Right atrium auricular region (tissue), 2 donors: ENCODE measurements at regions not wholly inside any gene's neighbourhood (a gene's known extent, or its start where the extent isn't known, plus 50 kb on each side); places are given as distances from the start of the nearest gene placed in this dataset.

Source experiments
- DNase-seq: peaks from one replicate; pipeline ENCODE4 v3.0.0-alpha.2; 2019; ENCODE audit warnings: low spot score
- H3K27ac ChIP-seq, 2 donors: fragments of 200-600 bp; sonication (generic); 1 replicate in 1 of 2; 2 replicates in 1 of 2; pipeline ENCODE4 v1.5.1; 2016 to 2019
- H3K27me3 ChIP-seq, 2 donors: fragments of 200-600 bp; sonication (generic); one replicate each; pipeline versions ENCODE4 v1.5.1 to v1.6.0; 2017 to 2019
- H3K36me3 ChIP-seq: fragments of 200-600 bp; sonication (generic); one replicate; pipeline ENCODE4 v1.5.1; 2016
- H3K4me1 ChIP-seq, 2 donors: fragments of 200-600 bp; sonication (generic); one replicate each; pipeline versions ENCODE4 v1.5.1 to v1.6.0; 2017 to 2019
- H3K4me3 ChIP-seq, 2 donors: fragments of 200-600 bp; sonication (generic); 1 replicate in 1 of 2; 2 replicates in 1 of 2; pipeline ENCODE4 v1.5.1; 2017 to 2019; ENCODE audit warnings: mild to moderate bottlenecking in 1 of 2, moderate library complexity in 1 of 2
- H3K9me3 ChIP-seq, 2 donors: fragments of 200-600 bp; sonication (generic); one replicate each; pipeline ENCODE4 v1.5.1; 2019
- CTCF ChIP-seq, 2 donors: fragments of 200-600 bp; sonication (generic); IDR thresholded peaks; one replicate each; pipeline ENCODE4 v1.5.1; 2019; ENCODE audit warnings: antibody characterized with exemption in 2 of 2

- no peak overlapping the region for H3K27ac ChIP-seq
- TF ChIP-seq CTCF (IDR thresholded peaks at IDR 0.05): no peak
- DNase-seq: no peak
These were observed 107.2 kb downstream of the GASK1B start for GRCh38 chr4:158065603-158066002.

DNA sequence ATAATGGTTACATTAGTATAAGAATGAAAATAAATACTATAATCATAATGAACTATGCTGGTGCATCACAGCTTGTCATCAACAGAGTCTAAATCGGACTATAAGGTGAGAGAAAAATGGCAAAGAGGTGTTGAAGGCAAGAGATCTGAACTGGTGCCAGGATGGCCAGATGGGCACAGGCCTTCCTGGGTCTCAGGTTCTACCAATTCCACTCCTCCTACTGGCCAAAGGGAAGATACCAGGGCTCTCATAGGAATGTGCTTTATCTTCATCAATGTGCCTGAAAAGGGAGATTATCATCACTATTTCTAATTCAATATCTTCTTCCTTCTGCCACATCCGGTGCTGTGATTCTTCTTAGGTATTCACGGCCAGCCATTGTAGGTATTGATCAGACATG, 107.6 kb downstream of the GASK1B start:
- no peaks in the 10 kb centered on the region for H3K27me3 ChIP-seq
- H3K4me1 ChIP-seq: no peaks in the 10 kb centered on the region
- H3K36me3 ChIP-seq: no peaks in the 10 kb centered on the region
- no peak for TF ChIP-seq CTCF (IDR thresholded peaks at IDR 0.05)
- no peak for DNase-seq
- H3K27ac ChIP-seq: no peak overlapping the region
- no peak overlapping the region for H3K4me3 ChIP-seq
- H3K9me3 ChIP-seq: no peaks in the 10 kb centered on the region

More at GRCh38 chr4:158065603-158066002, 107.2 kb downstream of the GASK1B start:
- Histone ChIP-seq H3K27me3 (no peaks in the 10 kb centered on the region), H3K4me3 (no peak overlapping the region), H3K9me3 (no peaks in the 10 kb centered on the region), H3K4me1 (no peaks in the 10 kb centered on the region), H3K36me3 (no peaks in the 10 kb centered on the region)

DNA sequence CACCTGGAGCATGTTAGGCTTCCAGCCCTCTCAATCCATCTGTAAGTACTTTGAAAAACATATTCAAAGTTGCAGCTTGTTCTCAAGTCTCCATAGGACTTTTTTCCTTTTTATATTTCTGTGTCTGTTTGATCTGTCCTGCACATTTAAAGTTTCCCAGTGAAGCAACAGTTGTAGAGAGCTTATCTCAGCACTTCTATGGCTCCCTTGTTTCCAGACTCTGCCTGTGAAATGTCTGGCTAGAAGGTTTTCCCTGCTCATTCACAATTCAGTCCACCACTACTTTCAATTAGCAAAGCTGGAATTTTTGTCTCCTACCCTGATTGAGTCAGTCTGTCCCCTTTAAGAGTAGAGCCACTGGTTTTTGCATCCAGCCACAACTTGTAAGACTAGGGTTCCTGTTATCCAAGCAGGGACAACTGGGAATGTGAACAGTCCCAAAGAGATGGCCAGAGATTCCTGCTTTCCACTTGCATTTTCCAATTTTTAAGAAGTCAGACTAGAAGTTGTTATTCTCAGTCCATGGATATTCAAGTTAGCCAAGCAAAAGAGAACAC, 116.1 kb downstream of the GASK1B start:
- H3K4me3 ChIP-seq: no peak overlapping the region
- no peaks in the 10 kb centered on the region for H3K36me3 ChIP-seq
- DNase-seq: no peak
- H3K27me3 ChIP-seq: no peaks in the 10 kb centered on the region
- no peak overlapping the region for H3K27ac ChIP-seq
- no peak for TF ChIP-seq CTCF (IDR thresholded peaks at IDR 0.05)
- peaks cover 0 to 5% of the 10 kb centered on the region in 2 donors for H3K4me1 ChIP-seq
- H3K9me3 ChIP-seq: no peaks in the 10 kb centered on the region

DNA sequence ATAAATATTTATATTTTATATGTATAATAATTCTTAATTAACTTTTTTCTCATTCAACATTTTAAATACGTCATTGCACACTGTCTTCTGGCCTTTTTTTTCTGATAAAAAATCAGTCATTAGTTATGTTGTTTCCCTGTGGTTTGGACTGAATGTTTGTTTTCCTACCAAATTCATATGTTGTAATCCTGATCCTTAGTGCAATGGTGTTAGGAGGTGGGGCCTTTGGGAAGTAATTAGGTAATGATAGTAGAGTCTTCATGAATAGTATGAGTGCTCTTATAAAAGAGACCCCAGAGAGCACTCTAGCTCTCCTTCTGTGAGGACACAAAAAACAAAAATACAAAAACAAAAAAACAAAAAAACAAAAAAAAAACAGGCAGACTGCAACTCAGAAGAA, 117.2 kb downstream of the GASK1B start:
- DNase-seq: no peak
- Histone ChIP-seq H3K4me3 (no peak overlapping the region), H3K4me1 (peaks cover 0 to 8% of the 10 kb centered on the region in 2 donors), H3K9me3 (no peaks in the 10 kb centered on the region), H3K36me3 (no peaks in the 10 kb centered on the region), H3K27me3 (no peaks in the 10 kb centered on the region), H3K27ac (no peak overlapping the region)
- no peak for TF ChIP-seq CTCF (IDR thresholded peaks at IDR 0.05)

DNA sequence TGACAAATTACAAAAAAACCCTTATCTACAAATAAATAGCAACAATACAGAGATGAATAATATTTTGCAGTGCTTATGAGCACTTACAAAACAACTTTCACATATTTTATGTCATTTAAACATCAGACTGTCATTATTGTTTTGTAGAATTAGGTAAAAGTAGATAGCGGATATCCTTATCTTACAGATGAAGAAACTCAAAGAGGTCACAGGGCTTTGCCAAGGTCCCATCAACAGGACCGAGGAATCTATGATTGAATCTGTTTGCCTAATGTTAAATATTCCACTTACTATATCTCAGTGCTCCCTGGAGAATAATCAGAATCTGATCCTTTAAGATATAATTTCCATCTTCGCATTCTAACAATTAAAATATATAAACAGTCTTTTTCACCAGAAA, 119.0 kb downstream of the GASK1B start:
- Histone ChIP-seq H3K4me1 (peaks cover 0 to 8% of the 10 kb centered on the region in 2 donors), H3K27ac (no peak overlapping the region), H3K4me3 (no peak overlapping the region), H3K36me3 (no peaks in the 10 kb centered on the region), H3K9me3 (no peaks in the 10 kb centered on the region), H3K27me3 (no peaks in the 10 kb centered on the region)
- no peak for TF ChIP-seq CTCF (IDR thresholded peaks at IDR 0.05)
- DNase-seq: no peak

- no peak for DNase-seq
- Histone ChIP-seq H3K27ac (no peak overlapping the region), H3K9me3 (no peaks in the 10 kb centered on the region), H3K4me1 (peaks cover 0 to 8% of the 10 kb centered on the region in 2 donors), H3K4me3 (no peak overlapping the region), H3K27me3 (no peaks in the 10 kb centered on the region), H3K36me3 (no peaks in the 10 kb centered on the region)
- no peak for TF ChIP-seq CTCF (IDR thresholded peaks at IDR 0.05)
These were observed 119.7 kb downstream of the GASK1B start for GRCh38 chr4:158053086-158053485.
